Transverse colon (tissue), 4 donors: ENCODE measurements at regions not wholly inside any gene's neighbourhood (a gene's known extent, or its start where the extent isn't known, plus 50 kb on each side); places are given as distances from the start of the nearest gene placed in this dataset.

ENCODE experiments used
- EP300 ChIP-seq: sonication (generic); formaldehyde crosslinking; IDR thresholded peaks from one replicate; pipeline ENCODE4 v1.6.1; 2017; ENCODE audit warnings: antibody characterized with exemption, low read depth
- POLR2A ChIP-seq: fragments of 450-650 bp; IDR thresholded peaks from one replicate; pipeline ENCODE4 v1.6.1; 2016; ENCODE audit warnings: antibody characterized with exemption, mild to moderate bottlenecking, moderate library complexity
- POLR2AphosphoS5 ChIP-seq, 3 donors: sonication (generic); formaldehyde crosslinking; IDR thresholded peaks; one replicate each; pipeline ENCODE4 v1.6.1; 2016; ENCODE audit warnings: antibody characterized with exemption in 3 of 3
- TF ChIP-seq, protein P1 (sequence below), 5 experiments: fragments of 200-600 bp in 3 of 5; fragments of 450-650 bp in 2 of 5; sonication (generic) in 3 of 5; IDR thresholded peaks; 1 replicate in 2 of 5; 2 replicates in 3 of 5; pipeline ENCODE4 v1.5.1; 2016 to 2017; ENCODE audit warnings: antibody characterized with exemption in 5 of 5, inconsistent platforms in 3 of 5, mild to moderate bottlenecking in 2 of 5, moderate library complexity in 1 of 5

DNA sequence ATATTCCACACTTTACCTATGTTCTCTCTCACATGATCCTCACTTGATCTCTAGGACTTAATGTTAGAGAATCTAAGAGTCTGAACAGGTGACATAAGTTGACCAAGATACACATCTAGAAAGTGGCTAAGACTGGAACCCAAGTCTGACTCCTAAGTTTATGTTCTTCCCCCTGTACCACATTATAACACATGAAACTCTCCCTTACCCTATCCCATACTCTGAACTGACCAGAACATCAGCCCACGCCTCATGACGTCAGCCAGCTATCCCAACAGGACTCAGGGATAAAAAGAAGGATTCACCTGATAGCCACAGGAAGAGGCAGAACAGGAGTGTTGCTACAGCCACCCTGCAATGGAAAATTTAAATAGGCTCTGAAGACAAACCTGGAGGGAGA is 392.2 kb downstream of the ZEB2 start:
- TF ChIP-seq EP300 (no peak), POLR2A (no peak), POLR2AphosphoS5 (IDR thresholded peaks at IDR 0.05) (no peak)
- TF ChIP-seq, protein P1, sequence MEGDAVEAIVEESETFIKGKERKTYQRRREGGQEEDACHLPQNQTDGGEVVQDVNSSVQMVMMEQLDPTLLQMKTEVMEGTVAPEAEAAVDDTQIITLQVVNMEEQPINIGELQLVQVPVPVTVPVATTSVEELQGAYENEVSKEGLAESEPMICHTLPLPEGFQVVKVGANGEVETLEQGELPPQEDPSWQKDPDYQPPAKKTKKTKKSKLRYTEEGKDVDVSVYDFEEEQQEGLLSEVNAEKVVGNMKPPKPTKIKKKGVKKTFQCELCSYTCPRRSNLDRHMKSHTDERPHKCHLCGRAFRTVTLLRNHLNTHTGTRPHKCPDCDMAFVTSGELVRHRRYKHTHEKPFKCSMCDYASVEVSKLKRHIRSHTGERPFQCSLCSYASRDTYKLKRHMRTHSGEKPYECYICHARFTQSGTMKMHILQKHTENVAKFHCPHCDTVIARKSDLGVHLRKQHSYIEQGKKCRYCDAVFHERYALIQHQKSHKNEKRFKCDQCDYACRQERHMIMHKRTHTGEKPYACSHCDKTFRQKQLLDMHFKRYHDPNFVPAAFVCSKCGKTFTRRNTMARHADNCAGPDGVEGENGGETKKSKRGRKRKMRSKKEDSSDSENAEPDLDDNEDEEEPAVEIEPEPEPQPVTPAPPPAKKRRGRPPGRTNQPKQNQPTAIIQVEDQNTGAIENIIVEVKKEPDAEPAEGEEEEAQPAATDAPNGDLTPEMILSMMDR (IDR thresholded peaks at IDR 0.05): no peak
